Hematopoietic multipotent progenitor cell treated with erythropoietin and hydrocortisone succinate and interleukin-3 and kit ligand, for 15 days (in vitro differentiated cells): ENCODE measurements at regions not wholly inside any gene's neighbourhood (a gene's known extent, or its start where the extent isn't known, plus 50 kb on each side); places are given as distances from the start of the nearest gene placed in this dataset.

Source experiments
- DNase-seq: peaks from one replicate; pipeline ENCODE4 v3.0.0-alpha.2; 2015; ENCODE audit warnings: low spot score

- DNase-seq = no peak
These were observed 87.0 kb upstream of the EEA1 start for GRCh38 chr12:93015871-93016751.

DNA sequence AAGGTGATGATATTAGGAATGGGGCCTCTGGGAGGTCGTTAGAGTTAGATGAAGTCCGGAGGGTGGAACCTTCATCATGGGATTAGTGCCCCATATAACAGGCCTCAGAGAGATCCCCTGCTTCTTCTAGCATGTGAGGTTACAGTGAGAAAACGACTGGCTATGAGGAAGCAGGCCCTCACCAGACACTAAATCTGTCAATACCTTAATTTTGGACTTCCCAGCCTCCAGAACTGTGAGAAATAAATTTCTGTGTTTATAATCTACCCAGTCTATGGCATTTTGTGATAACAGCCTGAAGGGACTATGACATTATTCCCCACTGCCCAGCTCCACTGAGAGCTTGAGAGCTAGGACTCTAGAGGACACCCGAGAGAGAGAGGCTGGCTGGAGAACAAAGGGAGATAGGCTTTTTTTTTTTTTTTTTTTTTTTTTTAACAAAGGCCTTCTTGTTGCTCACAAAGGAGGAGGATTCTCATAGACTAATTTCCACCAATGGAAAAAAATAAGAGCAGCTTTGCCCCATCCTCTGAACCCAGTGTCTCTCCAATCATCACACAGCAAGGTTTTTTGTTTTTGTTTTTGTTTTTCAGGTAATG lies 87.8 kb upstream of the EEA1 start:
- no peak for DNase-seq

GRCh38 chr12:93018610-93019009 lies 89.5 kb upstream of the EEA1 start:
- DNase-seq = no peak

GRCh38 chr12:93019212-93019927 lies 90.3 kb upstream of the EEA1 start:
- DNase-seq = no peak

GRCh38 chr12:93019975-93020630 lies 91.0 kb upstream of the EEA1 start:
- no peak for DNase-seq

GRCh38 chr12:93020631-93021597 lies 91.8 kb upstream of the EEA1 start:
- no peak for DNase-seq

GRCh38 chr12:93022603-93023340 lies 93.7 kb upstream of the EEA1 start:
- no peak for DNase-seq

DNA sequence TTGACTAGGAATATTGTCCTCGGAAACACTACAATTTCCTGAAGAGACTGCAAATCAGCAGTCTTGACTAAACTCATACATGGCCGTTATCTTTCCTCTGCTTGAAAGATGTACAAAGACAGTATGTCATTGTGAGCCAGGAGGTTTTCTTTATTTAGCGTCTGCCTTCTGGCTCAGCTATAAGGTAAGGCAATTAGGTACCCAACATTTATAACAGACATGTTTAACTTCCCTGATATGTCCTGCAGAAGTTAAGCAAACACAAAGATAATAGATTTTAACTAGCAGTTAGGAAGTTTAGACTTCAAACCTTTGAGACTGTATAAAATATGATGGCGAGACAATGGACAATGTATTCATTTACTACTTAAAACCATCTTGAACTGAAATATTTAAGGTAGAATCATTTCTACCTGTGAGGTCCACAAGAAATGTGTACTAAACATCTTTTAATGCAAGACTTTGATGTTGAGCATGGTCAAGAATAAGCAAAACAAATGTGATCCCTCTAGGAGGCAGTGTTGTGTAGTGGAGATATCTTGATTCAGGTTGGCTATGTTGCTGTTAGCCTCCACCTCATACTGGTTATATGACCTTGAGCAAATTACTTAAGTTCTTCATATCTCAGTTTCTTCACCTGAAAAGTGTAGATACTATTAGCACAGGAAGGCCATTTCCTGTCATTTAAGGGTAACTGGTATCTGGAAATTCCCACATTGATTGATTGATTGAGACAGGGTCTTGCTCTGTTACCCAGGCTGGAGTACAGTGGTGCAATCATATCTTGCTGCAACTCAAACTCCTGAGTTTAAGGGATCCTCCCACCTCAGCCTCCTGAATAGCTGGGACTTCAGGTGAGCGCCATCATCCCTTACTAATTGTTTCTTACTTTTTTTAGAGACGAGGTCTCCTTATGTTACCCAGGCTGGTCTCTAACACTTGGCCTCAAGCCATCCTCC lies 96.3 kb upstream of the EEA1 start:
- DNase-seq = peak; percentile 54

- DNase-seq = no peak
These were observed 97.9 kb upstream of the EEA1 start for GRCh38 chr12:93027041-93027440.

DNA sequence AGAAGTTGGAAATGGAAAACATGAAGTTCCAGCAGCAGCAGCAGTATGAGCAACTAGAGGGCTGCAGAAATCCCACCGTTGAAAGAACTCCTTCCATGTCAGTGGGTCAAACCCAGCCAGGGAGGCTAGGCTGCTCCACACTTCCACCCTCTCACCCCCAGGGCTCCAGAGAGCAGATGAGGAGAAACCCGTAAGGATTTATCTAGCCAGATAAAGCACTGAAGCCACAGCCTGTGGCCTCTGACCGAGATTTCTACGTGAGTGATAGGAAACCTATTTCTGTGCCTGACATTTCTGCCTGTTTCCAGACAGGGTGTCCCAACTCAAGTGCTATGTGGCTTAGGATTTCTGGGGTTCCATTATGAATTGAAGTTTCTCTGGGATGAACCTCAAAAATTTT lies 100.0 kb upstream of the EEA1 start:
- no peak for DNase-seq

DNA sequence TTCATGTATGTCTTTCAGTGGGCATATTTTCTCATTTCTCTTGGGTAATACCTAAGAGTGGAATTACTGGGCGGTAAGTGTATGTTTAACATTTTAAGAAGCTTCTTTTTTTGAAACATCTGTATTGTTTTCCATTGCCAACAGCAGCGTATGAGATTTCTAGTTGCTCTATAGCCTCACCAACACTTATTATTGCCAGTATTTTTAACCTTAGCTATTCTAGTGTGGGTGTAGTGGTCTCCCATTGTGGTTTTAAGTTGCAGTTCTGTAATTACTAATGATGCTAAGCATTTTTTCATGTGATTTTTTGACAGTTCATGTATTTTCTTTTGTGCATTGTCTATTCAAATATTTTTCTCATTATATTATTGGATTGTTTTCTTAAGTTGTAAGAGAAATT lies 101.9 kb upstream of the EEA1 start:
- no peak for DNase-seq

DNA sequence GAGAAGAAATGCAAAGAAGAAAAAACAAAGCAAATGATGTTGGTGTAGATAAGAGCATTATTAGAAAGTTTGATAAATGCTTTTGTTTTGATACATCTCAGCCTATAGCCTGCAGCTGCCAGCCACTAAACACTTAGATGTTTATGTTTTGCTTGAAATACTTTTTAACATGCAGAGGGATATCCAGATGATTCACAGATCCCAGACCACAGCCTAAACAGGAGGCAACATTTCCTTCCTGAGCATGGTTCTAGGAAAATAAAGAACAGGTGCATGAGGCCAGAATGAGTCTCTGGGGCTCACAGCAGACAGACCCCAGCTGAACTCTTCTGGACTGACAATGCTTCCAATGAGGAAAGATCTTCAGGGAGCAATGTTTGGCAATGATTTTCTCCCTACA lies 103.7 kb upstream of the EEA1 start:
- no peak for DNase-seq

GRCh38 chr12:93033948-93034347 lies 104.9 kb upstream of the EEA1 start:
- no peak for DNase-seq

GRCh38 chr12:93039062-93039461 lies 110.0 kb upstream of the EEA1 start:
- no peak for DNase-seq

- no peak for DNase-seq
These were observed 110.8 kb upstream of the EEA1 start for GRCh38 chr12:93039930-93040329.

- no peak for DNase-seq
These were observed 111.3 kb upstream of the EEA1 start for GRCh38 chr12:93040367-93040766.

DNA sequence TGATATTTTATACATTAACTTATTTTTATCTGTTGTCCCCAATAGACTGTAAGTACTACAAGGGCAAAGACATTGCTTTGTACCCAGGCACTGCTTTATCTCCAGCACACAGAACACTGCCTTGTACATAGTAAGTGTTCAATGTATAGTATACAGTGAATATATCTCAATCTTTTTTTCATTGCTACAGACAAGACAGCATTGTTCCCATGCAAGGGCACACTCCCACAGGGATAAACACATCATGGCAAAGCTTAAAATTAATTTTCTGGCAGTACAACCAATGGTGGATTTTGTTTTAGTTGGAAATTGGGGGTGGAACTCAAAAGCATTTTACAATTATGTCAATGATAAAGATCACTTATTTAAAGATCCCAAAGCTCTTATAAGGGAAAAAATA lies 112.3 kb upstream of the EEA1 start:
- DNase-seq = no peak

- no peak for DNase-seq
These were observed 113.2 kb upstream of the EEA1 start for GRCh38 chr12:93042283-93042682.

- no peak for DNase-seq
These were observed 113.6 kb upstream of the EEA1 start for GRCh38 chr12:93042684-93043083.
